K562 (cell line): ENCODE measurements at regions not wholly inside any gene's neighbourhood (a gene's known extent, or its start where the extent isn't known, plus 50 kb on each side); places are given as distances from the start of the nearest gene placed in this dataset.

Experiments
- ATAC-seq: fragments of 200-7000 bp; cut with Tn5 transposase; 3 replicates; pipeline ENCODE4 v1.9.1; 2020; ENCODE audit warnings: moderate library complexity
- BruUV-seq: library from RNA; stranded (reverse); fragments of 400-500 nt; replicated peaks from 2 replicates; lab custom pipeline; 2021; lab: Mats Ljungman, UMichigan
- CTCF ChIA-PET: fragments of 300-600 bp; formaldehyde crosslinking; extraction: SDS; loops from one replicate; lab custom pipeline; 2021; ENCODE audit warnings: low intra/inter-chr PET ratio; lab: Yijun Ruan, JAX
- POLR2A ChIA-PET: fragments of 300-600, 350-650 bp; sonication (Branson Sonifier 250); formaldehyde crosslinking; extraction: SDS; loops from one replicate; lab custom pipeline; 2021; ENCODE audit warnings: antibody characterized with exemption, inconsistent platforms; lab: Yijun Ruan, JAX
- DNase-seq, 4 experiments: peaks; one replicate each; pipeline versions ENCODE4 v3.0.0 to v3.0.0-alpha.2; 2011 to 2018; ENCODE audit warnings: low spot score in 3 of 4, mixed read lengths in 3 of 4; ENCODE audit errors: extremely low read depth in 1 of 4
- FAIRE-seq: peaks from 2 replicates; lab custom pipeline; 2011; peaks lifted over from hg19 to GRCh38; lab: Jason Lieb, UNC
- H2AFZ ChIP-seq: 2 replicates; pipeline ENCODE4 v1.6.0; 2011; ENCODE audit warnings: low read depth, low read length, control low read depth, inconsistent platforms
- H3K27ac ChIP-seq: fragments of 200-600 bp; 3 replicates; pipeline ENCODE4 v1.8.0; 2011; ENCODE audit warnings: low read depth, mild to moderate bottlenecking, control low read depth, inconsistent platforms, low read length, moderate library complexity, mixed read lengths; ENCODE audit errors: extremely low read depth
- H3K27me3 ChIP-seq, 2 experiments: fragments of 300-600 bp in 1 of 2; 2 replicates in 1 of 2; 3 replicates in 1 of 2; pipeline versions ENCODE4 v1.6.0 to v1.8.0; 2011; ENCODE audit warnings: inconsistent platforms in 2 of 2, low read length in 2 of 2, mild to moderate bottlenecking in 1 of 2, mixed read lengths in 1 of 2, moderate library complexity in 1 of 2; ENCODE audit not compliant: control insufficient read depth in 2 of 2, insufficient read depth in 2 of 2
- H3K36me3 ChIP-seq: fragments of 300-600 bp; 3 replicates; pipeline ENCODE4 v1.8.0; 2011; ENCODE audit warnings: mild to moderate bottlenecking, low read length, inconsistent platforms; ENCODE audit not compliant: control insufficient read depth, insufficient read depth
- H3K4me1 ChIP-seq, 2 experiments: fragments of 200-600 bp in 1 of 2; replicated peaks in 1 of 2; 2 replicates in 1 of 2; 3 replicates in 1 of 2; pipeline versions ENCODE4 v1.5.1 to v1.8.0; 2011; ENCODE audit warnings: inconsistent platforms in 2 of 2, low read length in 2 of 2, mild to moderate bottlenecking in 1 of 2, mixed read lengths in 1 of 2, moderate library complexity in 1 of 2; ENCODE audit not compliant: control insufficient read depth in 2 of 2, insufficient read depth in 2 of 2
- H3K4me2 ChIP-seq: 2 replicates; pipeline ENCODE4 v1.6.1; 2011; ENCODE audit warnings: low read length, control low read depth, inconsistent platforms, mixed read lengths; ENCODE audit not compliant: insufficient read depth
- H3K4me3 ChIP-seq: fragments of 200-600 bp; sonication (generic), shearing (Covaris generic); 2 replicates; pipeline ENCODE4 v1.5.1; 2016; ENCODE audit warnings: control low read depth, inconsistent platforms
- H3K79me2 ChIP-seq: fragments of 200-600 bp; 3 replicates; pipeline ENCODE4 v1.8.0; 2011; ENCODE audit warnings: low read length, inconsistent platforms; ENCODE audit not compliant: control insufficient read depth, insufficient read depth
- H3K9ac ChIP-seq, 2 experiments: 2 replicates each; pipeline versions ENCODE4 v1.6.0 to v1.6.1; 2011; ENCODE audit warnings: low read depth in 2 of 2, low read length in 2 of 2, control low read depth in 1 of 2, inconsistent platforms in 1 of 2, mild to moderate bottlenecking in 1 of 2, mixed read lengths in 1 of 2; ENCODE audit not compliant: insufficient read depth in 1 of 2
- H3K9me1 ChIP-seq: one replicate; pipeline ENCODE4 v1.6.0; 2011; ENCODE audit warnings: inconsistent platforms, mild to moderate bottlenecking, low read length, moderate library complexity; ENCODE audit not compliant: control insufficient read depth, insufficient read depth
- H3K9me3 ChIP-seq: replicated peaks from 2 replicates; pipeline ENCODE4 v1.5.1; 2011; ENCODE audit warnings: low read depth, low read length, inconsistent platforms; ENCODE audit not compliant: control insufficient read depth, insufficient read depth
- H4K20me1 ChIP-seq: replicated peaks from 2 replicates; pipeline ENCODE4 v1.6.1; 2011; ENCODE audit warnings: low read length, inconsistent platforms, mixed read lengths; ENCODE audit not compliant: control insufficient read depth, insufficient read depth
- BHLHE40 ChIP-seq: IDR thresholded peaks from 2 replicates; pipeline ENCODE4 v1.6.1; 2011; ENCODE audit warnings: low read length, improper control_type of control experiment
- DACH1 ChIP-seq: fragments of 450-650 bp; IDR thresholded peaks from 2 replicates; pipeline ENCODE4 v1.6.1; 2018; ENCODE audit not compliant: partially characterized antibody
- LARP7 ChIP-seq: fragments of 450-650 bp; IDR thresholded peaks from 2 replicates; pipeline ENCODE4 v1.6.1; 2016
- MAFF ChIP-seq: IDR thresholded peaks from 2 replicates; pipeline ENCODE4 v1.6.1; 2012; ENCODE audit warnings: low read length, improper control_type of control experiment
- WGBS: fragments of 100-300 bp; shearing (Covaris generic); methylation state at CpG from one replicate; pipeline ENCODE4 v1.1.6; 2016; ENCODE audit warnings: low coverage, mixed read lengths; ENCODE audit not compliant: insufficient coverage; ENCODE audit errors: missing lambda C conversion rate; 5-methylcytosine and 5-hydroxymethylcytosine counted together
- in situ Hi-C: fragments of 300-500 bp; cut with MboI; formaldehyde crosslinking; loops from 4 replicates; pipeline ENCODE4 v1.15.0; 2018; ENCODE audit warnings: inconsistent platforms, mixed read lengths
- intact Hi-C: fragments of 100-400 bp; cut with micrococcal nuclease; formaldehyde crosslinking; loops from 2 replicates; pipeline ENCODE4 v1.14.2; 2022
- TF ChIP-seq, protein P1 (sequence below): sonication (generic); formaldehyde crosslinking; IDR thresholded peaks from 2 replicates; pipeline ENCODE4 v1.8.0; 2022; ENCODE audit warnings: missing genetic modification reagents, mild to moderate bottlenecking, moderate library complexity, borderline replicate concordance
- TF ChIP-seq, protein P2 (sequence below), 3 experiments: fragments of 200-800 bp in 1 of 3; fragments of 250-450 bp in 1 of 3; fragments of 450-650 bp in 1 of 3; sonication (Bioruptor Pico) in 1 of 3; sonication (Bioruptor generic) in 1 of 3; formaldehyde crosslinking in 1 of 3; IDR thresholded peaks; 2 replicates each; pipeline versions ENCODE4 v1.6.1 to v1.8.0; 2016 to 2022; ENCODE audit warnings: mild to moderate bottlenecking in 2 of 3, missing genetic modification characterization in 2 of 3, missing compliant biosample characterization in 1 of 3, moderate library complexity in 1 of 3
- TF ChIP-seq, protein P3 (sequence below): fragments of 200-800 bp; sonication (Bioruptor generic); IDR thresholded peaks from 2 replicates; pipeline ENCODE4 v1.6.1; 2017; ENCODE audit warnings: missing genetic modification characterization, missing compliant biosample characterization

DNA sequence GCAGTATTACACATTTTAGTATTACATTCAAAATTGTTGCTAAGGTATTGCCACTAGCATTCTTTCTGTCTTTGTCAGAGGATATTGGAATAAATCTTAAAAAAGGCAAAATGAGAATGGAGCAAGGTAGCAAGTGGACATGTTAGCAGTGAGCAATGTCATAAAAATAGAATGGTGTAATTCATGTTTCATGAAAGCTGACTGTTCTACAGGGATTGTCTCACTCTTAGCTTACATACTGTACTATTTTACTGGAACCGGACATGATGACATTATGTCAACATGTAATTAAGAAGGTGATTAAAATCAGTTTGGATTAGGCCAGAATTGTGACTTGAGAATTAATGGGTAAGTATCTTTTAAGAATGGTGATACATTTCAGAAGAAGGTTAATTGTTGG lies 1086.2 kb downstream of the STIM2 start:
- intact Hi-C loops = no loop called here
- 0% methylated on average over 1 of the region's 1 CpG for WGBS

More for the DNA sequence above, 1086.2 kb downstream of the STIM2 start:
- Histone ChIP-seq H3K9me3 (no peaks in the 10 kb centered on the region), H3K27ac (no peak overlapping the region), H3K4me1 (no peaks in the 10 kb centered on the region), H3K4me3 (no peak overlapping the region), H3K36me3 (no peaks in the 10 kb centered on the region), H2AFZ (no peak overlapping the region), H3K79me2 (no peaks in the 10 kb centered on the region), H4K20me1 (no peaks in the 10 kb centered on the region), H3K27me3 (no peaks in the 10 kb centered on the region), H3K9me1 (no peaks in the 10 kb centered on the region), H3K4me2 (no peak overlapping the region), H3K9ac (no peak overlapping the region)
- CTCF ChIA-PET = no interaction called here
- POLR2A ChIA-PET = no interaction called here
- BruUV-seq = no TSS peak
- FAIRE-seq (no peak), ATAC-seq (no peak), DNase-seq (no peak)
- in situ Hi-C loops = no loop called here
- no peak for TF ChIP-seq MAFF
- TF ChIP-seq, protein P1, sequence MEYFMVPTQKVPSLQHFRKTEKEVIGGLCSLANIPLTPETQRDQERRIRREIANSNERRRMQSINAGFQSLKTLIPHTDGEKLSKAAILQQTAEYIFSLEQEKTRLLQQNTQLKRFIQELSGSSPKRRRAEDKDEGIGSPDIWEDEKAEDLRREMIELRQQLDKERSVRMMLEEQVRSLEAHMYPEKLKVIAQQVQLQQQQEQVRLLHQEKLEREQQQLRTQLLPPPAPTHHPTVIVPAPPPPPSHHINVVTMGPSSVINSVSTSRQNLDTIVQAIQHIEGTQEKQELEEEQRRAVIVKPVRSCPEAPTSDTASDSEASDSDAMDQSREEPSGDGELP (CRISPR knock-in tag) = no peak
- no peak for TF ChIP-seq DACH1
- no peak for TF ChIP-seq LARP7
- TF ChIP-seq, protein P2, sequence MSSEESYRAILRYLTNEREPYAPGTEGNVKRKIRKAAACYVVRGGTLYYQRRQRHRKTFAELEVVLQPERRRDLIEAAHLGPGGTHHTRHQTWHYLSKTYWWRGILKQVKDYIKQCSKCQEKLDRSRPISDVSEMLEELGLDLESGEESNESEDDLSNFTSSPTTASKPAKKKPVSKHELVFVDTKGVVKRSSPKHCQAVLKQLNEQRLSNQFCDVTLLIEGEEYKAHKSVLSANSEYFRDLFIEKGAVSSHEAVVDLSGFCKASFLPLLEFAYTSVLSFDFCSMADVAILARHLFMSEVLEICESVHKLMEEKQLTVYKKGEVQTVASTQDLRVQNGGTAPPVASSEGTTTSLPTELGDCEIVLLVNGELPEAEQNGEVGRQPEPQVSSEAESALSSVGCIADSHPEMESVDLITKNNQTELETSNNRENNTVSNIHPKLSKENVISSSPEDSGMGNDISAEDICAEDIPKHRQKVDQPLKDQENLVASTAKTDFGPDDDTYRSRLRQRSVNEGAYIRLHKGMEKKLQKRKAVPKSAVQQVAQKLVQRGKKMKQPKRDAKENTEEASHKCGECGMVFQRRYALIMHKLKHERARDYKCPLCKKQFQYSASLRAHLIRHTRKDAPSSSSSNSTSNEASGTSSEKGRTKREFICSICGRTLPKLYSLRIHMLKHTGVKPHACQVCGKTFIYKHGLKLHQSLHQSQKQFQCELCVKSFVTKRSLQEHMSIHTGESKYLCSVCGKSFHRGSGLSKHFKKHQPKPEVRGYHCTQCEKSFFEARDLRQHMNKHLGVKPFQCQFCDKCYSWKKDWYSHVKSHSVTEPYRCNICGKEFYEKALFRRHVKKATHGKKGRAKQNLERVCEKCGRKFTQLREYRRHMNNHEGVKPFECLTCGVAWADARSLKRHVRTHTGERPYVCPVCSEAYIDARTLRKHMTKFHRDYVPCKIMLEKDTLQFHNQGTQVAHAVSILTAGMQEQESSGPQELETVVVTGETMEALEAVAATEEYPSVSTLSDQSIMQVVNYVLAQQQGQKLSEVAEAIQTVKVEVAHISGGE (CRISPR knock-in tag; IDR thresholded peaks at IDR 0.05) = no peak
- no peak for TF ChIP-seq BHLHE40
- TF ChIP-seq, protein P3, sequence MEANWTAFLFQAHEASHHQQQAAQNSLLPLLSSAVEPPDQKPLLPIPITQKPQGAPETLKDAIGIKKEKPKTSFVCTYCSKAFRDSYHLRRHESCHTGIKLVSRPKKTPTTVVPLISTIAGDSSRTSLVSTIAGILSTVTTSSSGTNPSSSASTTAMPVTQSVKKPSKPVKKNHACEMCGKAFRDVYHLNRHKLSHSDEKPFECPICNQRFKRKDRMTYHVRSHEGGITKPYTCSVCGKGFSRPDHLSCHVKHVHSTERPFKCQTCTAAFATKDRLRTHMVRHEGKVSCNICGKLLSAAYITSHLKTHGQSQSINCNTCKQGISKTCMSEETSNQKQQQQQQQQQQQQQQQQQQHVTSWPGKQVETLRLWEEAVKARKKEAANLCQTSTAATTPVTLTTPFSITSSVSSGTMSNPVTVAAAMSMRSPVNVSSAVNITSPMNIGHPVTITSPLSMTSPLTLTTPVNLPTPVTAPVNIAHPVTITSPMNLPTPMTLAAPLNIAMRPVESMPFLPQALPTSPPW (CRISPR knock-in tag) = no peak
